ENCODE measurements at regions not wholly inside any gene's neighbourhood (a gene's known extent, or its start where the extent isn't known, plus 50 kb on each side); places are given as distances from the start of the nearest gene placed in this dataset.

DNA sequence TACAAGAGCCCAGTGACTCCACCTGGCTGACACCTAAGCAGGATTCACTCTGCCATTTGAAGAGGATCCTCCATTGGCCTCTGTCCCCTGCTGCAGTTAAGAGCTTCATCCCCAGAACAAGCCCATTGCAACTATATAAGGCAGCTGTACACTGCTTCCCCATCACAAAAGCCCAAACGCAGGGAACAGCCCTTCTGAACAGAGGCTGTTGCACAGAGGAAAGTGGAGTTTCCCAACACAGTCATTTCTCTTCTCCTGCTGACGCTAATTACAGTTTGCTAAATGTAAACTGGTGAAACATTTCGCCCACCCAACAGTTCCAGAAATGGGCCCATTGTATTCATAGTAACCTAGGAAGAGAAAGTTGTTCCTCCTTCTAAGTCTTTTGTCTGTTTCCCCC, 455.8 kb upstream of the DAB1 start:
- ChIA-PET POLR2A (ENCODE audit: unreplicated experiment) (no interaction called here), CTCF (no interaction called here)
- intact Hi-C loops (cut with micrococcal nuclease; ENCODE audit: unreplicated experiment), result no loop called here

DNA sequence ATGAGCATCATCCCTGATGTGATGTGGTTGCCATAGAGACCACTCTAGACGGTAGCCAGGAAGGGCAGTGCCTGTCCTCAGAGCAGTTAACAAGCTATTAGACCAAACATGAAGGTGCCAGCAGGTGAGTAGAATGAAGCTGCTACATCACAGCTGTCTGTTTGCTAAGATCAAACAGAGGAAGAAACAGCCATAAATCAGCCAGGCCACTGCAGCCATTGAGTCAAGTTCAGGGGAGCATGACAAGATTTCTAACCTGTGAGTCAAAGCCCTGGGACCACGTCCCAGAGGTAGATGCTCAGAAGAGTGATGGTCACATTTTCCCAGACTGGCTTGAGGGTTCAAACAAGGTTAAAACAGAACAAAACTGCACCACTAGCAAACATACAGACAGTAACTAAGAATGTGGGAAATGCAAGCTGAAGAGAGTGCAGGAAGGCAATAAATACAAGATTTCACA, 450.6 kb upstream of the DAB1 start:
- Histone ChIP-seq H3K79me2 (ENCODE audit: low read depth) (no peaks in the 10 kb centered on the region), H2AFZ (no peak overlapping the region), H3K9me2 (ENCODE audit: insufficient read depth) (no peaks in the 10 kb centered on the region), H3K36me3 (ENCODE audit: low read depth) (no peaks in the 10 kb centered on the region), H3K27ac (no peak overlapping the region), H3K27me3 (ENCODE audit: insufficient read depth, low read depth) (no peaks in the 10 kb centered on the region), H3K9me3 (ENCODE audit: insufficient read depth, low read depth) (no peaks in the 10 kb centered on the region), H3K4me1 (replicated peaks; ENCODE audit: insufficient read depth) (no peaks in the 10 kb centered on the region), H3F3A (ENCODE audit: insufficient read depth, low read depth) (no peaks in the 10 kb centered on the region), H3K4me3 (no peak overlapping the region), H4K20me1 (ENCODE audit: insufficient read depth) (no peaks in the 10 kb centered on the region), H3K4me2 (no peak overlapping the region)
- ChIA-PET POLR2A (ENCODE audit: unreplicated experiment) (no interaction called here), CTCF (no interaction called here)
- DNase-seq, result no peak
- no peak for TF ChIP-seq EZH2 (IDR thresholded peaks at IDR 0.05; ENCODE audit: low read depth)
- TF ChIP-seq, protein P1, sequence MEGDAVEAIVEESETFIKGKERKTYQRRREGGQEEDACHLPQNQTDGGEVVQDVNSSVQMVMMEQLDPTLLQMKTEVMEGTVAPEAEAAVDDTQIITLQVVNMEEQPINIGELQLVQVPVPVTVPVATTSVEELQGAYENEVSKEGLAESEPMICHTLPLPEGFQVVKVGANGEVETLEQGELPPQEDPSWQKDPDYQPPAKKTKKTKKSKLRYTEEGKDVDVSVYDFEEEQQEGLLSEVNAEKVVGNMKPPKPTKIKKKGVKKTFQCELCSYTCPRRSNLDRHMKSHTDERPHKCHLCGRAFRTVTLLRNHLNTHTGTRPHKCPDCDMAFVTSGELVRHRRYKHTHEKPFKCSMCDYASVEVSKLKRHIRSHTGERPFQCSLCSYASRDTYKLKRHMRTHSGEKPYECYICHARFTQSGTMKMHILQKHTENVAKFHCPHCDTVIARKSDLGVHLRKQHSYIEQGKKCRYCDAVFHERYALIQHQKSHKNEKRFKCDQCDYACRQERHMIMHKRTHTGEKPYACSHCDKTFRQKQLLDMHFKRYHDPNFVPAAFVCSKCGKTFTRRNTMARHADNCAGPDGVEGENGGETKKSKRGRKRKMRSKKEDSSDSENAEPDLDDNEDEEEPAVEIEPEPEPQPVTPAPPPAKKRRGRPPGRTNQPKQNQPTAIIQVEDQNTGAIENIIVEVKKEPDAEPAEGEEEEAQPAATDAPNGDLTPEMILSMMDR (conservative IDR thresholded peaks at IDR 0.05), result no peak
- intact Hi-C loops (cut with micrococcal nuclease; ENCODE audit: unreplicated experiment), result no loop called here
- BruUV-seq (replicated peaks), result no TSS peak

More for the DNA sequence above, 455.8 kb upstream of the DAB1 start:
- no peaks in the 10 kb centered on the region for H3F3A ChIP-seq (ENCODE audit: insufficient read depth, low read depth)
- H3K4me2 ChIP-seq, result no peak overlapping the region
- no peaks in the 10 kb centered on the region for H3K9me3 ChIP-seq (ENCODE audit: insufficient read depth, low read depth)
- H3K27ac ChIP-seq, result no peak overlapping the region
- no peaks in the 10 kb centered on the region for H3K27me3 ChIP-seq (ENCODE audit: insufficient read depth, low read depth)
- H3K4me3 ChIP-seq, result no peak overlapping the region
- no peaks in the 10 kb centered on the region for H3K9me2 ChIP-seq (ENCODE audit: insufficient read depth)
- BruUV-seq (replicated peaks), result no TSS peak
- no peak overlapping the region for H2AFZ ChIP-seq
- no peaks in the 10 kb centered on the region for H3K79me2 ChIP-seq (ENCODE audit: low read depth)
- TF ChIP-seq, protein P1 (conservative IDR thresholded peaks at IDR 0.05), result no peak
- TF ChIP-seq EZH2 (IDR thresholded peaks at IDR 0.05; ENCODE audit: low read depth), result no peak
- no peak for DNase-seq
- no peaks in the 10 kb centered on the region for H3K4me1 ChIP-seq (replicated peaks; ENCODE audit: insufficient read depth)
- no peaks in the 10 kb centered on the region for H3K36me3 ChIP-seq (ENCODE audit: low read depth)
- no peaks in the 10 kb centered on the region for H4K20me1 ChIP-seq (ENCODE audit: insufficient read depth)

DNA sequence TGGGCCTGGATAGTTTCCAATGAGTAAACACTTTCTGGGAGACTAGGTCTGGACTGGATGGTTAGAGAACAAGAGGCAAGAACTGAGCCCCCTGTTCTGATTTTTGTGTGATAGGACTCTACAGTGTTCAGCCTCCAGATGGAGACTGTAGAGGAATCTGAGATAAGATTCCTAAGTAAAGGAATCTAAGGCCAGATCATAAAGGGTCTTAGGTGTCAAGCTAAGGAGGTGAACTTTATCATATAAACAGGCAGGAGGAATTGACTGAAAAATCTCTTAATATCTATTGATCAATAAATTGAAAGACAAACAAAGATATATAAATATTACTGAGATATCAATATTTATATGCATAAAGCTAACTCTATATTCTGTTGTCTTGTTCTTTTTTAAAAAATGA, 449.1 kb upstream of the DAB1 start:
- no peaks in the 10 kb centered on the region for H3F3A ChIP-seq (ENCODE audit: insufficient read depth, low read depth)
- intact Hi-C loops (cut with micrococcal nuclease; ENCODE audit: unreplicated experiment), result no loop called here
- no peak overlapping the region for H3K4me3 ChIP-seq
- H4K20me1 ChIP-seq (ENCODE audit: insufficient read depth), result no peaks in the 10 kb centered on the region
- H3K36me3 ChIP-seq (ENCODE audit: low read depth), result no peaks in the 10 kb centered on the region
- no peaks in the 10 kb centered on the region for H3K4me1 ChIP-seq (replicated peaks; ENCODE audit: insufficient read depth)
- H2AFZ ChIP-seq, result no peak overlapping the region
- no peak for DNase-seq
- no peaks in the 10 kb centered on the region for H3K27me3 ChIP-seq (ENCODE audit: insufficient read depth, low read depth)
- no TSS peak for BruUV-seq (replicated peaks)
- ChIA-PET POLR2A (ENCODE audit: unreplicated experiment) (no interaction called here), CTCF (no interaction called here)
- H3K9me3 ChIP-seq (ENCODE audit: insufficient read depth, low read depth), result no peaks in the 10 kb centered on the region
- no peak for TF ChIP-seq EZH2 (IDR thresholded peaks at IDR 0.05; ENCODE audit: low read depth)
- TF ChIP-seq, protein P1 (conservative IDR thresholded peaks at IDR 0.05), result no peak
- no peak overlapping the region for H3K4me2 ChIP-seq
- no peaks in the 10 kb centered on the region for H3K79me2 ChIP-seq (ENCODE audit: low read depth)
- H3K9me2 ChIP-seq (ENCODE audit: insufficient read depth), result no peaks in the 10 kb centered on the region
- no peak overlapping the region for H3K27ac ChIP-seq

All from PC-9 (cell line).